HG03354 (cell line): ENCODE measurements at regions not wholly inside any gene's neighbourhood (a gene's known extent, or its start where the extent isn't known, plus 50 kb on each side); places are given as distances from the start of the nearest gene placed in this dataset.

ENCODE experiments used
- ATAC-seq: cut with Tn5 transposase; IDR thresholded peaks from one replicate; pipeline ENCODE4 v1.9.1; 2021; ENCODE audit warnings: mild to moderate bottlenecking; ENCODE audit not compliant: unreplicated experiment, poor library complexity, severe bottlenecking

GRCh38 chr6:45830441-45831139 lies 185.1 kb downstream of the CLIC5 start:
- peak; percentile 95 for ATAC-seq

GRCh38 chr6:45829873-45830272 lies 185.8 kb downstream of the CLIC5 start:
- ATAC-seq = no peak

- no peak for ATAC-seq
Observed at GRCh38 chr6:45827952-45828530, 187.6 kb downstream of the CLIC5 start.

DNA sequence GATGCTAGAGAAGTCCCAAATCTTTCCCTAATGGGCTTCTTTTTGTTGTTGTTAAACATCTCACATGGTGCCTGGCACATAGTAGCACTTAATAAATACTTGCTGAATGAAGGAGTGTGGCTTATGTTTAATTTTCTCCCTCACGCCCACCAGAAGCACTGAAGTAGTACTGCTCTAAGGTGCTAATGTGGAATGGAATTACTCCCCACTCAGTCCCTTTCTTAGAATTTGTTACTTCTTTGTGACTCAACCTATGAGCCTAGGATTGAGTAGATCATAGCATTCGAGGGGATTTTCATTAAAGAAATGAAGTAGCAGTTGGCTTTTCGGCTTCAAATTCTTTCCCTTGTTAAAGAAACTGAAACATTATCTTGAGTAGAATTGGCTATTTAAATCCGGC lies 192.8 kb downstream of the CLIC5 start:
- no peak for ATAC-seq

- no peak for ATAC-seq
Observed at GRCh38 chr6:45822246-45822812, 193.3 kb downstream of the CLIC5 start.

DNA sequence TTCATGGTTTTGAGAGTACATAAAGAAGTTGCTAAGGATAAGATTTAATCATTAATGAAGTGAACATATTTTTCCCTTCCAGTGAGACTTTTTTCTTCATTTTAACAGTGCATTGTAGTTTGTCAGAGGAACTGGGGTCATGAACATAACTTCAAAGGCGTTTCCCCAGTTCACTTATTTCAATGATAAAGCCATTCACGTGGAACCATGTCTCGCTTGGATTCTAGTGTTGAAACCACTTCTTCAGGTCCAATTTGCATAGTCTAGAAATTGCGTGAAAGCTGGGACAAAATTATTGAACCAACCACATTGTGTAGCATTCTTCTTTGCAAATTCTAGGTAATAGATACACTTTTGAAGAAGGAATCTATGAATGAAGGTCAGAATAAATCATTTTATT lies 197.0 kb downstream of the CLIC5 start:
- ATAC-seq = no peak

- no peak for ATAC-seq
Observed at GRCh38 chr6:45816674-45817297, 198.9 kb downstream of the CLIC5 start.

DNA sequence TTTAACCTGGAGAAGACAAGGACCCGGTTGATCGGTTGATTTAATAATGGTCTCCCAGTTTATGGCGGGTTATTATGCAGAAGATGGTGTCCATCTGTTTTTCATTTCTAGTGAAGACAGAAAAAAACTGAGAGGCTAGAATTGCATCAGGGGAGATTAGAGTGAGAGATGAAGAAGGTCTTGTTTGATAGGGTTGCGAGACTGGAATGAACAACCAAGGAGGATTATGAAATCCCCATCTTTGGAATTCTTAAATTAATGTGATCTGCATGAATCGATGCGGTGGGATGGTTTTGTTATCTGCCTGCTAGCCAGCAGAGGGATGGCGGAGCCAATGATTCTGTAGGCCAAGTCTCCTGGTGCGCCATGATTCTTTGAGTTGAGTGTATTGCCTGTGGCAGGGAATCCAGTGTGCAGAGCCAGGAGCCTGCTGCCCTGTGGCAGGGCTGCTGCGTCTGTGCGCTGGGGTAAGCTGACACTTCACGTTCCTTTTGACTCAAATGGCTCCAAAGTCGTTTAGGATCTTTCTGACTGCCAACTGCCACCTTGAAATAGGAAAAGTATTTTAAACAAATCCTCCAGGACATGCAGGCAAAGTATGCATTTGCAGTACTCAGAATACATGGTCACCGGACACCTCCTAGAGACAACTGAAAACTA lies 200.1 kb downstream of the CLIC5 start:
- no peak for ATAC-seq

GRCh38 chr6:45814772-45815171 lies 200.9 kb downstream of the CLIC5 start:
- ATAC-seq = no peak

DNA sequence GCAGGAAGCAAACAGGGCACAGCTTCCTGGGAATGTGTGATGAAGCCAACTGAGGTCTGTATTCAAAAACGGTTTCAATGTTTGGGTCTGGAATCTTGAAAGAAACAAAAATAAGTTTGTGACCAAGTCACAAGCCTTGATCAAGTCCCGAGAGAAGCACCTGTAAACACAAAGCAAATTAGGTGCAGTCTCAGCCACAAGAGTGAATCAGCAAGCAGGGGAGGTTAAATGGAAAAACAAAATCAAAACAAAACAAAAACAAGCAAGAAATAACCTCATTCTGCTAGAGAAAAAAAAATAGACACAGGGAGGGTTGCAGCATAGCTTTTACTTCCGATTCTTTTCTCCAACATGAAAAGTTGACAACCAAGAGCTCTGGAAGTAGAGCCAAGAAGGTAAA lies 201.7 kb downstream of the CLIC5 start:
- ATAC-seq = peak; percentile 69

GRCh38 chr6:45812922-45813321 lies 202.7 kb downstream of the CLIC5 start:
- no peak for ATAC-seq

- peak; percentile 74 for ATAC-seq
Observed at GRCh38 chr6:45808917-45809316, 206.7 kb downstream of the CLIC5 start.

DNA sequence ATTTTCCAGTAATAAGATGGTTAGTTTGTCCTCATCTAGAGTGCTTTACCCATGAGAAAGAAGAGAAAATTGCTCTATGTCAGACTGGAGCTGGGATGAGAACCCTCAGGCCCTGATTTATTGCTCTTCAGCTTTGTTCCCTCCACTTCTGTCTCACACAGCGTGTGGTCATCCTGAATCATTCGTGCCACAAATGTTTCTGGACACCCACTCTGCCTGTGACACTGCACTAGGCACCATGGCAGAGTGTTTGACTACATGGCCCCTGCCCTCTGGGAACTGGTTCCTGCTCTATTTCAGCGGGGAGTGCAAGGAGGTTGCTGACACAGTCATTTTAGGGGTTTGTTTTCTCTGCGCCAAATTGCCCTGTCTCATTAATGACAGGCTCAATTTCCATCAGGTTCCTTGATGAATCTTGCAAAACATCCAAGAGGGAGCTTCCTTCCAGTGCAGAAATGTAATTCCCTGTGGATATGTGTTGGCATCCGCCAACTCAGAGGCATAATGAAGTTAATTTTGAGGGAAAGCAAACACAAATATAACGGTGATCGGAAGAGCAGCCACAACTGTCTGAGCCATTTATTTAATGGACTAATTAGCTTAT lies 207.5 kb downstream of the CLIC5 start:
- no peak for ATAC-seq

- ATAC-seq = no peak
Observed at GRCh38 chr6:45807311-45808041, 208.2 kb downstream of the CLIC5 start.

DNA sequence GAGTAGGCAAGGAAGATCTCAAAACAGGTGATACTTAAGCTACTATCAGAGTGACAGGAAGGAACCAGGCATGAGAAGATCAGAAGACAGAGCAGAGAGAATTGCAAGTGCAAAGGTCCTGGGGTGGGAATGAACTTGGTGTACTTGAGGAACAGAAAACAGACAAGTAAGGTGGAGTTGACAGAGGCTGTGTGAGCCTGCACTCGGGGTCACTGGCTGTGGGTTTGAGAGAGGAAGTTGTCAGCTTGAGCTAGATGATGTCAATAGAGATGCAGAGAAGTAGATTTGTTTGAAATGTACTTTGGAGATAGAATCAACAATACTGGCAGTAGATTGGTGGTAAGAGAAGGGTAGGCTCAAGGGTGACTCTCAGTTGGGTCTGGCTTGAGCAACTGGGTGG lies 209.5 kb downstream of the CLIC5 start:
- ATAC-seq = no peak

GRCh38 chr6:45803071-45803470 lies 212.6 kb downstream of the CLIC5 start:
- no peak for ATAC-seq

GRCh38 chr6:45801471-45802289 lies 214.0 kb downstream of the CLIC5 start:
- ATAC-seq = no peak

DNA sequence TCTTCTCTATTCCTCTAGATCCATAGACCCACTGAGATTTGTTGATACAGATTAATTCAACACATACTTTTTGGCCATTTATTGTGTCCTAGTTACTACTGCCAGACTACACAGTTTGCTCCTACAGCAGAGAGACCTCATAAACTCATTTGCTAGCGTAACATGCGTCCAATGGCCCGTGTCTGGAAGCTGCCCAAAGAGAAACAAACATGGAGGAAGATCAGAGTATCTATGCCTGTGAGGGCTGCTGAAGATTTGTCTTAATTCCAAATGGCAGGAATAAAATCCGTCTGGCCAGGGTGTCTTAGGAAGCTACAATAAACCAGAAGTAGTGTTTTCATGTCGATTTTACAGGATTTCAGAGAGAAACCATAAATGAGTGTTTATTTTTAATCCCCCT lies 214.7 kb downstream of the CLIC5 start:
- ATAC-seq = no peak

DNA sequence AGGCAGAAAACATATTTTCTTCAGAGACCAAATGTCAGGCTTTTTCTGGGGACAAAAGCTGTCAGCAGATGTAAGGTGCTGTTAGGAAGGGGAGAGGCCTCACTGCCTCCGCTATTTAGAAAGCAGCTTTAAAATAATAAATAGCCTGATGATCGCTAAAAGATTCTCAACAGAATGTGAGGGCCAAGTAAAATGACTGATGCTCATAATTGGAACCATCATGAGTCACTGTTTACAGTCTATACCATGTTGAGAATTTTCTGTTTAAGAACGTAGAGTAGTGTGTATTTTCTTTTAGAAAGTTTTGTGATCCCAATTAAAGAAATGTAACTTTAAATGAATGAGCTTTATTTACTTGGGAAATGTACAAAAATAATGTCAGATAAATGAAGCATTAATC lies 220.0 kb downstream of the CLIC5 start:
- no peak for ATAC-seq
